GM12878 (cell line): ENCODE measurements at regions not wholly inside any gene's neighbourhood (a gene's known extent, or its start where the extent isn't known, plus 50 kb on each side); places are given as distances from the start of the nearest gene placed in this dataset.
"Not testable (repeated sequence)": the region's sequence is repeated elsewhere in the genome, so short reads cannot be mapped to it uniquely, and the experiment has no call there.

ENCODE experiments used
- ATAC-seq: fragments of 200-7000 bp; cut with Tn5 transposase; 3 replicates; pipeline ENCODE4 v1.9.1; 2020; ENCODE audit warnings: mild to moderate bottlenecking, moderate library complexity
- BruUV-seq: library from RNA; stranded (reverse); fragments of 400-500 nt; replicated peaks from 2 replicates; lab custom pipeline; 2021; lab: Mats Ljungman, UMichigan
- CTCF ChIA-PET: fragments of 300-600 bp; sonication (Branson Sonifier 250); formaldehyde crosslinking; extraction: SDS; loops from one replicate; lab custom pipeline; 2021; ENCODE audit warnings: inconsistent platforms; lab: Yijun Ruan, JAX
- POLR2A ChIA-PET: fragments of 350-600 bp; formaldehyde crosslinking; extraction: SDS; loops from one replicate; lab custom pipeline; 2021; ENCODE audit warnings: inconsistent platforms; lab: Charles Lee
- RAD21 ChIA-PET: fragments of 300-600 bp; sonication (Branson Sonifier 250); formaldehyde crosslinking; loops from one replicate; lab custom pipeline; 2023; ENCODE audit warnings: antibody characterized with exemption; ENCODE audit not compliant: unreplicated experiment; lab: Charles Lee
- SMC1A ChIA-PET: fragments of 300-600 bp; sonication (Branson Sonifier 250); formaldehyde crosslinking; loops from one replicate; lab custom pipeline; 2023; ENCODE audit not compliant: unreplicated experiment, uncharacterized antibody; lab: Charles Lee
- DNase-seq: peaks from one replicate; pipeline ENCODE4 v3.0.0-alpha.2; 2011; ENCODE audit warnings: low read depth, low spot score
- FAIRE-seq: peaks from 3 replicates; lab custom pipeline; 2011; peaks lifted over from hg19 to GRCh38; lab: Jason Lieb, UNC
- H2AFZ ChIP-seq: 2 replicates; pipeline ENCODE4 v1.6.0; 2011; ENCODE audit warnings: low read depth, low read length, control low read depth; ENCODE audit not compliant: control insufficient read depth
- H3K27ac ChIP-seq: 2 replicates; pipeline ENCODE4 v1.5.1; 2011; ENCODE audit warnings: control low read depth; ENCODE audit not compliant: control insufficient read depth, insufficient read depth
- H3K27me3 ChIP-seq, 2 experiments: replicated peaks in 1 of 2; 2 replicates each; pipeline versions ENCODE4 v1.6.0 to v1.6.1; 2011; ENCODE audit warnings: low read length in 1 of 2; ENCODE audit not compliant: control insufficient read depth in 2 of 2, insufficient read depth in 2 of 2
- H3K36me3 ChIP-seq, 2 experiments: 2 replicates each; pipeline ENCODE4 v1.5.1; 2011; ENCODE audit warnings: low read length in 1 of 2; ENCODE audit not compliant: control insufficient read depth in 2 of 2, insufficient read depth in 2 of 2
- H3K4me1 ChIP-seq: 2 replicates; pipeline ENCODE4 v1.6.1; 2011; ENCODE audit warnings: mild to moderate bottlenecking, low read length, moderate library complexity, mixed read lengths; ENCODE audit not compliant: control insufficient read depth, insufficient read depth
- H3K4me2 ChIP-seq: 2 replicates; pipeline ENCODE4 v1.6.0; 2011; ENCODE audit warnings: control low read depth; ENCODE audit not compliant: control insufficient read depth, insufficient read depth
- H3K4me3 ChIP-seq: fragments of 200-600 bp; sonication (generic); 2 replicates; pipeline ENCODE4 v1.5.1; 2016
- H3K79me2 ChIP-seq: 2 replicates; pipeline ENCODE4 v1.6.0; 2011; ENCODE audit warnings: low read length; ENCODE audit not compliant: control insufficient read depth, insufficient read depth
- H3K9ac ChIP-seq: 2 replicates; pipeline ENCODE4 v1.8.0; 2011; ENCODE audit warnings: low read length, control low read depth, mixed read lengths; ENCODE audit not compliant: control insufficient read depth, insufficient read depth
- H3K9me3 ChIP-seq: replicated peaks from 3 replicates; pipeline ENCODE4 v1.5.1; 2011; ENCODE audit warnings: mild to moderate bottlenecking, low read length; ENCODE audit not compliant: control insufficient read depth, insufficient read depth
- H4K20me1 ChIP-seq: 2 replicates; pipeline ENCODE4 v1.6.0; 2011; ENCODE audit not compliant: control insufficient read depth, insufficient read depth
- ASH2L ChIP-seq: fragments of 300-600, 200-600 bp; sonication (generic); IDR thresholded peaks from 2 replicates; pipeline ENCODE4 v1.6.1; 2017; ENCODE audit warnings: low read depth, mild to moderate bottlenecking, borderline replicate concordance
- BCL11A ChIP-seq: IDR thresholded peaks from 2 replicates; pipeline ENCODE4 v1.6.1; 2011; ENCODE audit warnings: low read depth, low read length
- CHD1 ChIP-seq: IDR thresholded peaks from 2 replicates; pipeline ENCODE4 v1.6.1; 2012; ENCODE audit warnings: low read depth, low read length, improper control_type of control experiment
- E2F8 ChIP-seq: fragments of 450-650 bp; IDR thresholded peaks from 2 replicates; pipeline ENCODE4 v1.6.1; 2018; ENCODE audit warnings: mild to moderate bottlenecking, low read depth, moderate library complexity; ENCODE audit not compliant: partially characterized antibody
- E4F1 ChIP-seq: fragments of 450-650 bp; IDR thresholded peaks from 2 replicates; pipeline ENCODE4 v1.6.1; 2018; ENCODE audit warnings: borderline replicate concordance, mild to moderate bottlenecking; ENCODE audit not compliant: partially characterized antibody
- FOXM1 ChIP-seq: IDR thresholded peaks from 2 replicates; pipeline ENCODE4 v1.6.1; 2012; ENCODE audit warnings: low read depth, mild to moderate bottlenecking, inconsistent platforms, low read length, moderate library complexity
- HCFC1 ChIP-seq: fragments of 150-350 bp; IDR thresholded peaks from 2 replicates; pipeline ENCODE4 v1.6.1; 2014; ENCODE audit warnings: low read length
- PBX3 ChIP-seq: IDR thresholded peaks from 2 replicates; pipeline ENCODE4 v1.6.1; 2011; ENCODE audit warnings: mild to moderate bottlenecking, low read depth, low read length, moderate library complexity; ENCODE audit not compliant: insufficient replicate concordance
- RB1 ChIP-seq: fragments of 450-650 bp; formaldehyde crosslinking; IDR thresholded peaks from 2 replicates; pipeline ENCODE4 v1.6.1; 2017; ENCODE audit warnings: mild to moderate bottlenecking, borderline replicate concordance
- SIX5 ChIP-seq: IDR thresholded peaks from 2 replicates; pipeline ENCODE4 v1.6.1; 2011; ENCODE audit warnings: mild to moderate bottlenecking, low read depth, low read length, moderate library complexity; ENCODE audit not compliant: severe bottlenecking
- ZBED1 ChIP-seq: IDR thresholded peaks from 2 replicates; pipeline ENCODE4 v1.6.1; 2016; ENCODE audit warnings: borderline replicate concordance
- ZNF274 ChIP-seq: IDR thresholded peaks from one replicate; pipeline ENCODE4 v1.8.0; 2011; ENCODE audit not compliant: insufficient read length, insufficient read depth
- ZSCAN29 ChIP-seq: fragments of 450-650 bp; IDR thresholded peaks from 2 replicates; pipeline ENCODE4 v1.6.1; 2017; ENCODE audit warnings: mild to moderate bottlenecking, moderate library complexity
- WGBS: methylation state at CpG from one replicate; pipeline ENCODE4 v1.1.6; 2016; ENCODE audit warnings: low lambda C conversion rate; ENCODE audit not compliant: insufficient replicate concordance, insufficient coverage; ENCODE audit errors: missing lambda C conversion rate; 5-methylcytosine and 5-hydroxymethylcytosine counted together
- in situ Hi-C: fragments of 300-500 bp; cut with MboI; formaldehyde crosslinking; loops from 9 replicates; pipeline ENCODE4 v1.14.3; 2018; ENCODE audit warnings: mixed read lengths
- intact Hi-C: fragments of 100-400 bp; cut with micrococcal nuclease; formaldehyde crosslinking; loops from one replicate; pipeline ENCODE4 v1.14.2; 2022; ENCODE audit not compliant: unreplicated experiment

DNA sequence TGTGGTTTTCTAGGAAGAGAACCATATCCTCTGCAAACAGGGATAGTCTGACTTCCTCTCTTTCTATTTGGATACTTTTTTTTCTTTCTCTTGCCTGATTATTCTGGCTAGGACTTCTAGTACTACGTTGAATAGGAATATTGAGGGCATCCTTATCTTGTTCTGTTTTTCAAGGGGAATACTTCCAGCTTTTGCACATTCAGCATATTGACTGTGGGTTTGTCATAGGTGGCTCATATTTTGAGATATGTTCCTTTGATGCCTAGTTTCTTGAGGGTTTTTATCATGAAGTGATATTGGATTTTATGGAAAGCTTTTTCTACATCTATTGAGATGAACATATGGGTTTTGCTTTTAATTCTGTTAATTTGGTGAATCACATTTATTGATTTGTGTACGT is 269.8 kb downstream of the MAP2K6 start:
- Histone ChIP-seq H2AFZ (no peak overlapping the region), H3K27me3 (no peaks in the 10 kb centered on the region), H3K27ac (no peak overlapping the region), H3K9ac (no peak overlapping the region), H3K4me1 (no peaks in the 10 kb centered on the region), H3K79me2 (no peaks in the 10 kb centered on the region), H3K4me3 (no peak overlapping the region), H3K9me3 (no peaks in the 10 kb centered on the region), H4K20me1 (no peaks in the 10 kb centered on the region), H3K36me3 (no peaks in the 10 kb centered on the region), H3K4me2 (no peak overlapping the region)
- ChIA-PET RAD21 (no interaction called here), CTCF (interaction anchor here (0.7 kb wide), 1 partner anchor 142 kb away, joined by 3 read pairs; no protein-coding TSS in a partner anchor), POLR2A (no interaction called here), SMC1A (no interaction called here)
- 0% methylated on average over 2 of the region's 2 CpGs for WGBS
- in situ Hi-C loops: no loop called here
- intact Hi-C loops: no loop called here
- FAIRE-seq (no peak), DNase-seq (no peak), ATAC-seq (no peak)
- no TSS peak for BruUV-seq
- TF ChIP-seq E4F1 (no peak), PBX3 (no peak), HCFC1 (no peak), ZBED1 (no peak), ZSCAN29 (no peak), RB1 (no peak), BCL11A (no peak), FOXM1 (no peak), CHD1 (no peak), E2F8 (no peak), ZNF274 (no peak), SIX5 (no peak), ASH2L (no peak)

- H3K9ac ChIP-seq, H3K4me2 ChIP-seq, ATAC-seq, intact Hi-C loops, H2AFZ ChIP-seq, H3K4me3 ChIP-seq, H3K9me3 ChIP-seq, H3K27ac ChIP-seq, POLR2A ChIA-PET, DNase-seq, RAD21 ChIA-PET, H3K36me3 ChIP-seq, H3K4me1 ChIP-seq, BruUV-seq, in situ Hi-C loops, FAIRE-seq, H3K27me3 ChIP-seq, H4K20me1 ChIP-seq, H3K79me2 ChIP-seq: not testable (repeated sequence)
- ChIA-PET CTCF (interaction anchor here (0.7 kb wide), 1 partner anchor 141 kb away, joined by 3 read pairs; no protein-coding TSS in a partner anchor), SMC1A (interaction anchor here (0.6 kb wide), 1 partner anchor 164 kb away, joined by 4 read pairs; no protein-coding TSS in a partner anchor)
Measured at GRCh38 chr17:69685150-69685549, 270.7 kb downstream of the MAP2K6 start.
